ENCODE measurements at regions not wholly inside any gene's neighbourhood (a gene's known extent, or its start where the extent isn't known, plus 50 kb on each side); places are given as distances from the start of the nearest gene placed in this dataset.

- TF ChIP-seq CTCF (conservative IDR thresholded peaks at IDR 0.05 in 1 of 2, IDR thresholded peaks at IDR 0.05 in 1 of 2; ENCODE audit: extremely low read depth in 1 of 2, insufficient read depth in 1 of 2, low read depth in 1 of 2, low read length in 2 of 2) = no peak
- no peak for TF ChIP-seq EZH2 (IDR thresholded peaks at IDR 0.05; ENCODE audit: borderline replicate concordance, low read length)
Observed at GRCh38 chr18:38575023-38575422, 1009.4 kb upstream of the CELF4 start.
